Brain microvascular endothelial cell (primary cell): ENCODE measurements at regions not wholly inside any gene's neighbourhood (a gene's known extent, or its start where the extent isn't known, plus 50 kb on each side); places are given as distances from the start of the nearest gene placed in this dataset.

Experiments used
- DNase-seq: peaks from one replicate; pipeline ENCODE4 v3.0.0-alpha.2; 2020
- H3K27ac ChIP-seq: fragments of 250-450 bp; sonication (Bioruptor Pico); 2 replicates; pipeline ENCODE4 v1.5.1; 2020; ENCODE audit warnings: mild to moderate bottlenecking, moderate library complexity
- H3K27me3 ChIP-seq: fragments of 250-450 bp; sonication (Bioruptor Pico); replicated peaks from 2 replicates; pipeline ENCODE4 v1.5.1; 2020; ENCODE audit warnings: mild to moderate bottlenecking
- H3K36me3 ChIP-seq: fragments of 250-450 bp; sonication (Bioruptor Pico); replicated peaks from 2 replicates; pipeline ENCODE4 v1.5.1; 2020; ENCODE audit warnings: mild to moderate bottlenecking
- H3K4me3 ChIP-seq: 2 replicates; pipeline ENCODE4 v1.5.1; 2011; ENCODE audit warnings: low read depth, mild to moderate bottlenecking, control low read depth, low read length, moderate library complexity
- in situ Hi-C: cut with HindIII; loops from 2 replicates; pipeline ENCODE4 v1.10.0; 2017; ENCODE audit warnings: low sequenced_read_pairs, low pct_ligation_motif_present
- TF ChIP-seq, protein P1 (sequence below): IDR thresholded peaks from 2 replicates; pipeline ENCODE4 v1.5.1; 2011; ENCODE audit warnings: low read depth, mild to moderate bottlenecking, moderate library complexity, low read length, control low read depth, inconsistent platforms; ENCODE audit errors: missing control alignments

DNA sequence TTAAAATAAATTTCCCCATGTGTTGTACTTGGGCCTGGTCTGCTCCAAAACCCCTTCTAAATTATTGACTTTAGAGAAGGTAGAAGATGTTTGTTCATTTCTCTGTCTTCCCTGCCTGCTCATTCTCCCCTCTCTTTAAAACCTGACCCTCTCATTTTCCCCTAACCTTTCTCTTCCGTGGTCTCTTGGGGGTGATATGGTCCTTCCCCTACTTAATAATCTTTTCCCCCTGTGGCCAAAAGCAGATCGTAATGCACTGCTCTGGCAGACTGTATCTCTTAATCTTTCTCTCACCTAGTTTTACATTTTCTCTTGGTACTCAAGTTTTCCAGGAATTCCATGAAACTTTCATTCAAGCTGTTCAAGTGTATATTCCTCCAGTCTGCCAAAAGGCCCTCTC, 301.7 kb downstream of the TTLL7 start:
- no peak for DNase-seq
- Histone ChIP-seq H3K36me3 (no peaks in the 10 kb centered on the region), H3K27me3 (no peaks in the 10 kb centered on the region), H3K4me3 (no peak overlapping the region), H3K27ac (no peak overlapping the region)
- in situ Hi-C loops, result no loop called here
- TF ChIP-seq, protein P1, sequence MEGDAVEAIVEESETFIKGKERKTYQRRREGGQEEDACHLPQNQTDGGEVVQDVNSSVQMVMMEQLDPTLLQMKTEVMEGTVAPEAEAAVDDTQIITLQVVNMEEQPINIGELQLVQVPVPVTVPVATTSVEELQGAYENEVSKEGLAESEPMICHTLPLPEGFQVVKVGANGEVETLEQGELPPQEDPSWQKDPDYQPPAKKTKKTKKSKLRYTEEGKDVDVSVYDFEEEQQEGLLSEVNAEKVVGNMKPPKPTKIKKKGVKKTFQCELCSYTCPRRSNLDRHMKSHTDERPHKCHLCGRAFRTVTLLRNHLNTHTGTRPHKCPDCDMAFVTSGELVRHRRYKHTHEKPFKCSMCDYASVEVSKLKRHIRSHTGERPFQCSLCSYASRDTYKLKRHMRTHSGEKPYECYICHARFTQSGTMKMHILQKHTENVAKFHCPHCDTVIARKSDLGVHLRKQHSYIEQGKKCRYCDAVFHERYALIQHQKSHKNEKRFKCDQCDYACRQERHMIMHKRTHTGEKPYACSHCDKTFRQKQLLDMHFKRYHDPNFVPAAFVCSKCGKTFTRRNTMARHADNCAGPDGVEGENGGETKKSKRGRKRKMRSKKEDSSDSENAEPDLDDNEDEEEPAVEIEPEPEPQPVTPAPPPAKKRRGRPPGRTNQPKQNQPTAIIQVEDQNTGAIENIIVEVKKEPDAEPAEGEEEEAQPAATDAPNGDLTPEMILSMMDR, result no peak

DNA sequence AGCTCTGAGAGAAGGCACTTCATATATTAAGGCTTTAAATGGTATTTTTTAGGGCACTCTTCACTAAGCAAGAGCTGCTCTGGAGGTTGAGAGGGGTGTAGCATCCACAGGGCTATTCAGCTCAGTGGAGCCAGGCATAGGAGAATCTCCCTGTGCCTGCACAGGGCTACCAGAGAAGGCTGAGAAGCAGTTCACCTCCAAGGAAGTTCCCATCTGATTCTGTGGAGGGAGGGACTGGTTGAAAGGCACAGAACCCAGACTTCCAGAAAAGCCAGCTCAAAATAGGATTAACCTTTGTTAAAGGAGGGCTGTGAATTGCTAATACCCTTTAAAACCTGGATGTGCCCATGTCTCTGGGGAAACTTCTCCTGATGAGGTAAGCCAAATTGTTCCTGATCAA, 304.5 kb downstream of the TTLL7 start:
- TF ChIP-seq, protein P1, result no peak
- Histone ChIP-seq H3K36me3 (no peaks in the 10 kb centered on the region), H3K4me3 (no peak overlapping the region), H3K27ac (no peak overlapping the region), H3K27me3 (no peaks in the 10 kb centered on the region)
- in situ Hi-C loops, result no loop called here
- DNase-seq, result no peak

DNA sequence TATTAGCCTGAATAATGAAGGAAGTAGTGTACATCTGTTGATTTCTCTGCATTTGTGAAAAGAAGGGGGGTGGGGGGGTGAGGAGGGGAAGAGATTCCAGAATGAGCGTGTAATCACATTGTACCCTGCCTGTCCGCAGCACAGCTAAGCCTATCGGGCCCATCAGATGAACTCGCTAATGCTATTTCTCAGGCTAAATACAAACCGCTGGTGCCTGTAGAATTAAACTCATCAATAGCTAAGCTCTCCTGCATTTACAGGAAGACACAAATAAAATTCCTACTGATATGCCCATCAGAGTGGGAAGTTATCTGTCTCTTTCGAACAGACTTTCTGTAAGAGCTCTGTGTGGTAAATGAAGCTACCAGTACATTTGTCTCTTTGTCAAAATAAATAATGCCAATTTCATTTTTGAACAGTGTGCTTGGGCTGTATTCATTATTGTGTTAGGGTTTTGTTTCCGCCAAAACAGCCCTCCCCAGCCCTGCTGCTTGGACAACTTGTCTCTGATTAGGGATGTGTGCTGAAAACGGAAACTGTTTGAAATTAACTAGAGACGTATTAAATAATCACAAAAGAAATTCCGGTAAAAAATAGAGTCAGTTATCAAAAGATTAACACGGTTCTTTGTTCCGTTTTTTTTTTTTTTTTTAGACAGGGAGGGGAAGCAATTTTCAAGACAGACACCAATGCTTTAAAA, 305.4 kb downstream of the TTLL7 start:
- Histone ChIP-seq H3K4me3 (no peak overlapping the region), H3K36me3 (no peaks in the 10 kb centered on the region), H3K27ac (no peak overlapping the region), H3K27me3 (no peaks in the 10 kb centered on the region)
- in situ Hi-C loops, result no loop called here
- TF ChIP-seq, protein P1, result no peak
- no peak for DNase-seq

DNA sequence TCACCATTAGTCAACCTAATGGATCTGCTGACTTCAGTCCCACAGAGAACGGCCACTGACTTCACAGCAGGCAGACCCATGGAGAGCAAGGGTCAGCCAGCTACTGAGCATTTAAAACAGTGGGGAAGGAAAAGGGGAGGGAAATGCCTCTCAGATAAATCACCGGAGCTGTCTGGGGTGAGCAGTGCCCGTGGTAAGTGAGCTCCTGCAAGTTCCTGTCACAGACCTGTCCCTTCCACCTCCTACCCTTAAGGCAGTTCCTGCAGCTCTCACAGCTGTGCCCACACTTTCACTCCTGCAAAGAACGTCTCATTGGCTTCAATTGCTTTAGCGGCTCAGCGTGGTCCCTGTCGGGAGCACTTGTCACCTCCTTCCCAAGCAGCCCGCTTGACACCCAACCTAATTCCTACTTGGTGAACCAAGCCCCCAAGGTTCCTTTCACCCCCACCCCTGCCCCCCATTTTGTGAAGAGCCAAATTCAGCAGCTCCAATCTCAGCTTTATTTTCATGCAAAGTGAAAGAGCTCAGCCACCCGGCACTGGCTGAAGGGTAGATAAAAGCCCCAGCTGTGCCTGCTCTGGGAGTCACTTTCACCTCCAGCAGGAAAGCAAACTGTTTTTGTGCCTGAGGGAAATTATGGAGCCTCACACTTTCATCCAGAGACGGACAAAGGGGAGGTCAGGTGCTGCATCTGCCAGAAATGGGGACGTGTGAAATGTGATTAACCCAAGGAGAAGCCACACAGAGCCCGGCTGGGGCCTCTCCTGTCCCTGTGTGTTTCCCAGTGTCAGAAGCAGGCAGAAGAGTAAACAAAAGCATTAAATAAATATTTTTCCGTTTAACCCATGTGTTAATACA, 306.2 kb downstream of the TTLL7 start:
- TF ChIP-seq, protein P1, result no peak
- peak; percentile 37 for DNase-seq
- Histone ChIP-seq H3K27ac (no peak overlapping the region), H3K4me3 (peak overlapping the region; percentile 39), H3K36me3 (no peaks in the 10 kb centered on the region), H3K27me3 (no peaks in the 10 kb centered on the region)
- in situ Hi-C loops, result no loop called here

DNA sequence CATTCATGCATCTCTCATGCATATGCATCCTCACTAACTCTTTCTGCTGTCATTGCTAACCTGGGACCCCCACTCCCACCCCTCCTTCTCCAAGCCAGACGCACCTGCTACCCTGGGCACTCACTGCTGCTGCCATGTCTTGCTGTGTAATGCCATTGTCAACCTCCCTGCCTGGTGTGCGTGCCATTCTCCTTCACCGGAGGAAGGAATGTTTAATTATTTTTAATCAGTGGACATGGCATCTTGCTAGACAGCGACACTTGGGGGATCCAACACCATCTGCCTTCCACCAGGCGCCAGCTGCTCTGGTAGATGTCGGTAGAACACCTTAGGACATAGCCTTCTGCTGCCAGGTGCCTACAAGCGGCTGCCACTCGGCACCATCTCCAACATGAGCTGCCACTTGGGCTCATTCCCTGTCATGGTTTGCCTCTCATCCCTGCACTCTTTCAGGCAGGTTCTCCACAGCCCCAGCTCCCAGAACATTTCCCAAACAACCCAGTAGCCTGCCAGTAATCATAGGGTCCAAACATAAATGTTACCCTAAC, 306.9 kb downstream of the TTLL7 start:
- H3K4me3 ChIP-seq, result no peak overlapping the region
- H3K27ac ChIP-seq, result no peak overlapping the region
- no peaks in the 10 kb centered on the region for H3K27me3 ChIP-seq
- TF ChIP-seq, protein P1, result no peak
- no peak for DNase-seq
- in situ Hi-C loops, result no loop called here
- no peaks in the 10 kb centered on the region for H3K36me3 ChIP-seq
